GM12873 (cell line): ENCODE measurements at regions not wholly inside any gene's neighbourhood (a gene's known extent, or its start where the extent isn't known, plus 50 kb on each side); places are given as distances from the start of the nearest gene placed in this dataset.

Source experiments
- CTCF ChIP-seq: IDR thresholded peaks from 2 replicates; pipeline ENCODE4 v1.5.1; 2012; ENCODE audit warnings: low read depth, mild to moderate bottlenecking, moderate library complexity, low read length, control low read depth; ENCODE audit not compliant: insufficient read depth; ENCODE audit errors: missing control alignments

GRCh38 chr1:117788014-117788413, 141.4 kb downstream of the GDAP2 start:
- no peak for TF ChIP-seq CTCF

GRCh38 chr1:117793413-117793812, 136.0 kb downstream of the GDAP2 start:
- TF ChIP-seq CTCF, result no peak

GRCh38 chr1:117794073-117794472, 135.3 kb downstream of the GDAP2 start:
- TF ChIP-seq CTCF, result no peak

GRCh38 chr1:117795190-117795589, 134.2 kb downstream of the GDAP2 start:
- TF ChIP-seq CTCF, result no peak

- TF ChIP-seq CTCF, result no peak
Measured at GRCh38 chr1:117795792-117796191, 133.6 kb downstream of the GDAP2 start.

- TF ChIP-seq CTCF, result no peak
Measured at GRCh38 chr1:117796226-117796625, 133.2 kb downstream of the GDAP2 start.

- no peak for TF ChIP-seq CTCF
Measured at GRCh38 chr1:117798550-117798949, 130.9 kb downstream of the GDAP2 start.

- no peak for TF ChIP-seq CTCF
Measured at GRCh38 chr1:117802531-117803257, 126.7 kb downstream of the GDAP2 start.
